ENCODE measurements at regions not wholly inside any gene's neighbourhood (a gene's known extent, or its start where the extent isn't known, plus 50 kb on each side); places are given as distances from the start of the nearest gene placed in this dataset.

DNA sequence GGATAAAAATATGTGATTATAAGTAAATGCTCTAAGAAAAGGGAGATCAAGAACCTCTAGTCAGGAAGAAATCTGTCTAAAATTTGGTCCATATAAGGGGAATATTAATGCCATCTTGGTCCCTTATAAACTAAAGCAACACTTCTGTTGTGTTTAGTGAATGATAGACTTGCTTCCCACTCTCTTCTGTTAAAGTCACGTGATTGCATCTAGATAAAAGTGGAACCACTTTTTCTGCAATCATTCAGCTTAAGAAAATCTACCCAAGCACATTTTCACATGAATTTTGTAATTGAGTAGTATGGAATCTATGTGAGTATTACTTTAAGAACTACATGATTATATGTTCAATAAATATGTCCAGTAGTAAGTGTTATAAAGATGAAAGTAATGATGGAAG, 782.9 kb upstream of the MIR17HG start:
- DNase-seq (ENCODE audit: low spot score) = no peak
- TF ChIP-seq, protein P1, sequence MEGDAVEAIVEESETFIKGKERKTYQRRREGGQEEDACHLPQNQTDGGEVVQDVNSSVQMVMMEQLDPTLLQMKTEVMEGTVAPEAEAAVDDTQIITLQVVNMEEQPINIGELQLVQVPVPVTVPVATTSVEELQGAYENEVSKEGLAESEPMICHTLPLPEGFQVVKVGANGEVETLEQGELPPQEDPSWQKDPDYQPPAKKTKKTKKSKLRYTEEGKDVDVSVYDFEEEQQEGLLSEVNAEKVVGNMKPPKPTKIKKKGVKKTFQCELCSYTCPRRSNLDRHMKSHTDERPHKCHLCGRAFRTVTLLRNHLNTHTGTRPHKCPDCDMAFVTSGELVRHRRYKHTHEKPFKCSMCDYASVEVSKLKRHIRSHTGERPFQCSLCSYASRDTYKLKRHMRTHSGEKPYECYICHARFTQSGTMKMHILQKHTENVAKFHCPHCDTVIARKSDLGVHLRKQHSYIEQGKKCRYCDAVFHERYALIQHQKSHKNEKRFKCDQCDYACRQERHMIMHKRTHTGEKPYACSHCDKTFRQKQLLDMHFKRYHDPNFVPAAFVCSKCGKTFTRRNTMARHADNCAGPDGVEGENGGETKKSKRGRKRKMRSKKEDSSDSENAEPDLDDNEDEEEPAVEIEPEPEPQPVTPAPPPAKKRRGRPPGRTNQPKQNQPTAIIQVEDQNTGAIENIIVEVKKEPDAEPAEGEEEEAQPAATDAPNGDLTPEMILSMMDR (IDR thresholded peaks at IDR 0.05; ENCODE audit: extremely low read depth, missing control alignments) = no peak

DNA sequence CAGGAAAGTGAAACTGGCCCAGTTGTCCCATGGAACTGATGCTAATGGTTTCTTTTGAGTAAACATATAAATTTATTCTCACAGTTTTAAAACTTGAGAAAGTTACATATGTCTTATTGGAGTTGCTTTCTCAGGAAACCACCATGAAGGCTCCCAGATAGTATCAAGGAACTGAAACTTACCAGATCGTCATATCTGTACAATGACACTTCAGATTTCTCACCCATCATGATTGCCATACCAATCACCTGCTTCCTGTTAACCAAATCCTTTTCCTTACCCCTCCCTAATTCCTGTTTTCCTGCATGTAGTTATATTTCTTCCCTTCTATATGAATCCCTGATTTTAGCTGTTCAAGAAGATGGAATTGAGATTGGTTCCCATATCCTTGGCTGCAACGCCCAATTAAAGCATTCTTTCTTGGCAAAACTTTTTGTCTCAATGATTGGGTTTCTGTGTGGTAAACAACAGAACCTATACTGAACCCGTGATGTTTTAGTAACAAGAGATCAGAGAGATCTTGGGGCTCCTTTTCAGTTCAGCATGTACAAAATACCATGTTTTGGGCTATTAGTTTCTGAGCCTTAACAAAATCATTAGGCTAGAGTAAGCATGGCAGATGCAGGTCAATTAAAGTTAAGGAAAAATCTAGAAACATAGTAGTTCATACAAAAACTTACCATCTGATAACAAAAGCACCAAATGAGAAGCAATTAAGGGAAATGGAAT, 781.3 kb upstream of the MIR17HG start:
- DNase-seq (ENCODE audit: low spot score) = no peak
- TF ChIP-seq, protein P1 (IDR thresholded peaks at IDR 0.05; ENCODE audit: extremely low read depth, missing control alignments) = no peak

DNA sequence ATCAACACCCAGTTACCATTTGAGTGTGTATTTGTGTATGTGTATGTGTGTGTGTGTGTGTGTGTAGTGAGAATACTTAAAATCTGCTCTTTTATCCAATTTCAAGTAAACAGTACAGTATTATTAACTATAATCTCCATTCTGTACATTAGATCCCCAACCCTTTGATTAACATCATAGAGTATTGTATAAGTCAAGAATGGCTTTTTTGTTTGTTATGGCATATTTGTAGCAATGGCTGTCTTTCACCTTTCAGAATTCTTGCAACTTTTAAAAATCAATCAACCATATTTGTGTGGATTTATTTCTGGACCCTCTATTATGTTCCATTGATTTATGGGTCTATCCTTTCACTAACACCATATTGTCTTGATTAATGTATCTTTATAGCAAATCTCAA, 779.3 kb upstream of the MIR17HG start:
- TF ChIP-seq, protein P1 (IDR thresholded peaks at IDR 0.05; ENCODE audit: extremely low read depth, missing control alignments) = no peak
- no peak for DNase-seq (ENCODE audit: low spot score)

DNA sequence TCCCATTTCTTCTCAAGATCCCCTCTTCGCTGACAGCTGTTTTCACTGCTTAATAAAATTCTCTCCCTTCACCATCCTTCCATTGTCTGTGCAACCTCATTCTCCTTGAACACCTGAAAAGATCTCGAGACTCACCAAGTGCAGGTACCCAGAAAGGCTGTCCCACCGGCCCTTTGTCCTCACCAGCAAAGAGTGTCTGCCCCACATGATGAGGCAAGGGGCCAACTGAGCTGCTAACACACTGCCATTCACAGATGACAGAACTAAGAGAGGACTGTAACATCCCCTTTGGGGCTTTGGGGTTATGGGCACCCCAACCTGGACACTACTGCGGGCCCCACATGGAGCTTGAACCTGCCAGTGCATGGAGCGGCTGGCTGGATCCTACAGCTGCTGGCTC, 771.4 kb upstream of the MIR17HG start:
- no peak for DNase-seq (ENCODE audit: low spot score)
- TF ChIP-seq, protein P1 (IDR thresholded peaks at IDR 0.05; ENCODE audit: extremely low read depth, missing control alignments) = no peak

DNA sequence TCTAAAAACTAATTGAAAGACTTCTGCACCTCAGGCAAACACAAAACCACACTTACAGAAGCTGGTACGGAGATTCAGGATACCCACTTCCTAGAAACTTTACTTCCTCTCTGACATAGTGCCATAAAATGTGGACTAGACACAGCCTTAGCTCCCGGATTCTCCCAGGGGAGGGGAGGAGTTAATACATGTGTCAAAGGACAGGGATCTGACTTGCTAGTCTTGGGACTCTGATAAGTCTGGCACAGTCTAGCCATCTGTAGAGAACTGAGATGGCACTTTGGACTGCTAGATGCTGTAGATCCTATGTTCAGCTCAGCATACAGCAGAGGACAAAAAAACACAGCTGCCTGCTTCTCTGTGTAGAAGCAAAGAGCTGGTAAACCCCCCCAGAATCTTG, 769.8 kb upstream of the MIR17HG start:
- TF ChIP-seq, protein P1 (IDR thresholded peaks at IDR 0.05; ENCODE audit: extremely low read depth, missing control alignments) = no peak
- no peak for DNase-seq (ENCODE audit: low spot score)

DNA sequence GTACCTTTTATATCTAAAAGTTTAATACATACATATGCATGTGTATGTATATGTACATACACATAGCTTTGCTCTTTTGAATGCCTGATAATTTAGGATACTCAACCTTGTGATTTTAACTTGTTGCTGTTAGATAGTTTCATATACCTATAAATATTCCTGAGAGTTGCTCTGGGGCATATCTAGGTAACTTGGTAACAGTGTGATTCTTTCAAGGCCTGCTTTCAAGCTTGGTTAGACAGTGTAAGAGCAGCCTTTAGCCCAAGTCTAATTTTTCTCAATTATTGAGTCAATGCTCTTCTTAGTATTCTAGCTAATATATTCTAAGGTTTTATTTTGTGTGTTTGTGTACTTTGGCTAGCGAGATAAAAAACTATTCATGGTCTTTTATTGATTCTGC, 762.1 kb upstream of the MIR17HG start:
- TF ChIP-seq, protein P1 (IDR thresholded peaks at IDR 0.05; ENCODE audit: extremely low read depth, missing control alignments) = no peak
- DNase-seq (ENCODE audit: low spot score) = no peak

DNA sequence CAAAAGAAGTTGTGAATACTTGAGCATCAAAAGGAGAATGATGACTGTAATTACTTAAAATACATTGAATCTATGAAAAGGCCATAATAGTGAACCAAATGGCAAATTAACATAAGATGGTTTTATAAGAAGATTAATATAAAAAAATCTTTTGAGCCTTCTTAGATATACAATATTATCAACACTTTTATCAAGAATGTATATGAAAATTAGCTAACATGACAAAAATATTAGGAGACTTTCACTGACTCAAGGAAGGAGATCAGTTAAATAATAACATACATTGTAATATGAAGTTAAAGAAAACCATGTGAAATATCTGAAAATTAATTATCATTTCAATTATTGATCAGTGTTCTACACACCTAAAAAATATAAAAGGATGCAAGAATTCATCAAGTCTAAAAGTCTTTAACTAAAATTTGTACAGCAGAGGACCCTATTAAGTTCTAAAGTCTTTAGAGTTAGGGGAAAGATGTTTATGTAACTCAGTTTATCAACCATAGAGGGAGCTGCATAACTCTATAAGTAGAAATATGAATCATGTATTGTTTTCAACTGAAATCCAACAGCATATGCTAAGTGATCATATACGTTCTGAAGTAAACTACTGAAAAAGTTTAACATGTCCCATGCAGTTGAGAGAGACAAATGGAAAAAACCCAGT, 756.1 kb upstream of the MIR17HG start:
- no peak for DNase-seq (ENCODE audit: low spot score)
- TF ChIP-seq, protein P1 (IDR thresholded peaks at IDR 0.05; ENCODE audit: extremely low read depth, missing control alignments) = no peak
